ENCODE measurements at regions not wholly inside any gene's neighbourhood (a gene's known extent, or its start where the extent isn't known, plus 50 kb on each side); places are given as distances from the start of the nearest gene placed in this dataset.

- H3K4me3 ChIP-seq (ENCODE audit: low read depth, low read length), result no peak overlapping the region
- no peak for DNase-seq (ENCODE audit: low read depth)
- TF ChIP-seq CTCF (IDR thresholded peaks at IDR 0.05; ENCODE audit: insufficient read depth, low read length), result no peak
These were observed 86.9 kb upstream of the CIBAR2 start for GRCh38 chr16:85199069-85199725.

- H3K4me3 ChIP-seq (ENCODE audit: low read depth, low read length), result no peak overlapping the region
- no peak for TF ChIP-seq CTCF (IDR thresholded peaks at IDR 0.05; ENCODE audit: insufficient read depth, low read length)
- DNase-seq (ENCODE audit: low read depth), result no peak
These were observed 87.6 kb upstream of the CIBAR2 start for GRCh38 chr16:85199880-85200279.

GRCh38 chr16:85200471-85201278, 88.4 kb upstream of the CIBAR2 start:
- no peak overlapping the region for H3K4me3 ChIP-seq (ENCODE audit: low read depth, low read length)
- no peak for TF ChIP-seq CTCF (IDR thresholded peaks at IDR 0.05; ENCODE audit: insufficient read depth, low read length)
- no peak for DNase-seq (ENCODE audit: low read depth)

GRCh38 chr16:85201574-85201973, 89.3 kb upstream of the CIBAR2 start:
- no peak overlapping the region for H3K4me3 ChIP-seq (ENCODE audit: low read depth, low read length)
- no peak for TF ChIP-seq CTCF (IDR thresholded peaks at IDR 0.05; ENCODE audit: insufficient read depth, low read length)
- DNase-seq (ENCODE audit: low read depth), result peak; percentile 43

GRCh38 chr16:85202051-85202601, 89.9 kb upstream of the CIBAR2 start:
- no peak for TF ChIP-seq CTCF (IDR thresholded peaks at IDR 0.05; ENCODE audit: insufficient read depth, low read length)
- H3K4me3 ChIP-seq (ENCODE audit: low read depth, low read length), result no peak overlapping the region
- no peak for DNase-seq (ENCODE audit: low read depth)

GRCh38 chr16:85202631-85203461, 90.6 kb upstream of the CIBAR2 start:
- peak; percentile 94 for DNase-seq (ENCODE audit: low read depth)
- H3K4me3 ChIP-seq (ENCODE audit: low read depth, low read length), result no peak overlapping the region
- TF ChIP-seq CTCF (IDR thresholded peaks at IDR 0.05; ENCODE audit: insufficient read depth, low read length), result no peak

All from fibroblast of the aortic adventitia (primary cell).